B cell (primary cell): ENCODE measurements at regions not wholly inside any gene's neighbourhood (a gene's known extent, or its start where the extent isn't known, plus 50 kb on each side); places are given as distances from the start of the nearest gene placed in this dataset.

Experiments
- EZH2 ChIP-seq: IDR thresholded peaks from 2 replicates; pipeline ENCODE4 v1.6.1; 2012; ENCODE audit warnings: borderline replicate concordance, low read depth, mild to moderate bottlenecking, moderate library complexity, low read length; ENCODE audit not compliant: insufficient read depth, poor library complexity, severe bottlenecking
- TF ChIP-seq, protein P1 (sequence below): fragments of 200-600 bp; IDR thresholded peaks from one replicate; pipeline ENCODE4 v1.8.0; 2022; ENCODE audit warnings: antibody characterized with exemption, mild to moderate bottlenecking

DNA sequence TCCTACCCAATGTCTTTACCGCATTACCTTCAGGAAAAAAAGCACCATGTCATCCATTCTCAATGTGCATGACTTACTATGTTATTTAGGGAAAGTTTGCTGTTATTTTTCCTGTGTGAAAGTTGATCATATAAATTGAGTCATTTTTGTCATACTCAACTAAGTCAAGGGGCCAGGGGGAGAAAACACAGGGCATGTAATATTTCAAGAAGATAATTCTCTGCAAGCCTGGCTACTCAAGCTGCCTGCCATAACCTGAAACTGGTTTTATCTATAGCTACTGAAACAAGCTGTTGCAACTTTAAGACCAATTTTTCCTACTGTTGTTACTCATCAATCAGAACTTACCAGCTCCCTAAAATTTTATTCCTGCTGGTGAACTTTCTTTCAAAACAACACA lies 91.4 kb downstream of the TMSB4Y start:
- TF ChIP-seq, protein P1, sequence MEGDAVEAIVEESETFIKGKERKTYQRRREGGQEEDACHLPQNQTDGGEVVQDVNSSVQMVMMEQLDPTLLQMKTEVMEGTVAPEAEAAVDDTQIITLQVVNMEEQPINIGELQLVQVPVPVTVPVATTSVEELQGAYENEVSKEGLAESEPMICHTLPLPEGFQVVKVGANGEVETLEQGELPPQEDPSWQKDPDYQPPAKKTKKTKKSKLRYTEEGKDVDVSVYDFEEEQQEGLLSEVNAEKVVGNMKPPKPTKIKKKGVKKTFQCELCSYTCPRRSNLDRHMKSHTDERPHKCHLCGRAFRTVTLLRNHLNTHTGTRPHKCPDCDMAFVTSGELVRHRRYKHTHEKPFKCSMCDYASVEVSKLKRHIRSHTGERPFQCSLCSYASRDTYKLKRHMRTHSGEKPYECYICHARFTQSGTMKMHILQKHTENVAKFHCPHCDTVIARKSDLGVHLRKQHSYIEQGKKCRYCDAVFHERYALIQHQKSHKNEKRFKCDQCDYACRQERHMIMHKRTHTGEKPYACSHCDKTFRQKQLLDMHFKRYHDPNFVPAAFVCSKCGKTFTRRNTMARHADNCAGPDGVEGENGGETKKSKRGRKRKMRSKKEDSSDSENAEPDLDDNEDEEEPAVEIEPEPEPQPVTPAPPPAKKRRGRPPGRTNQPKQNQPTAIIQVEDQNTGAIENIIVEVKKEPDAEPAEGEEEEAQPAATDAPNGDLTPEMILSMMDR: no peak
- TF ChIP-seq EZH2: no peak
